Endothelial cell of umbilical vein (primary cell): ENCODE measurements at regions not wholly inside any gene's neighbourhood (a gene's known extent, or its start where the extent isn't known, plus 50 kb on each side); places are given as distances from the start of the nearest gene placed in this dataset.

Source experiments
- EZH2 ChIP-seq: IDR thresholded peaks from 2 replicates; pipeline ENCODE4 v1.6.1; 2012; ENCODE audit warnings: borderline replicate concordance, low read depth, mild to moderate bottlenecking, moderate library complexity, low read length, inconsistent platforms; ENCODE audit not compliant: severe bottlenecking
- GATA2 ChIP-seq: IDR thresholded peaks from 2 replicates; pipeline ENCODE4 v1.7.0; 2011; ENCODE audit warnings: low read depth, mild to moderate bottlenecking, moderate library complexity, mixed read lengths, low read length; ENCODE audit not compliant: insufficient read length, insufficient read depth
- JUN ChIP-seq: IDR thresholded peaks from 2 replicates; pipeline ENCODE4 v1.6.1; 2011; ENCODE audit warnings: borderline replicate concordance, low read depth; ENCODE audit not compliant: insufficient read length, insufficient read depth
- MYC ChIP-seq: IDR thresholded peaks from one replicate; pipeline ENCODE4 v1.6.1; 2011; ENCODE audit warnings: mild to moderate bottlenecking, low read depth, low read length
- POLR2A ChIP-seq: IDR thresholded peaks from 2 replicates; pipeline ENCODE4 v1.6.1; 2012; ENCODE audit warnings: low read depth, mild to moderate bottlenecking, control low read depth, low read length
- POLR2AphosphoS5 ChIP-seq: IDR thresholded peaks from 2 replicates; pipeline ENCODE4 v1.6.1; 2012; ENCODE audit warnings: low read depth, mild to moderate bottlenecking, control low read depth, low read length, moderate library complexity; ENCODE audit not compliant: insufficient read depth
- TF ChIP-seq, protein P1 (sequence below), 2 donors: IDR thresholded peaks; 1 replicate in 1 of 2; 2 replicates in 1 of 2; pipeline ENCODE4 v1.5.1; 2011; ENCODE audit warnings: low read length in 2 of 2, mild to moderate bottlenecking in 2 of 2, moderate library complexity in 2 of 2, control low read depth in 1 of 2, inconsistent platforms in 1 of 2, low read depth in 1 of 2; ENCODE audit not compliant: insufficient read depth in 1 of 2; ENCODE audit errors: extremely low read depth in 1 of 2

DNA sequence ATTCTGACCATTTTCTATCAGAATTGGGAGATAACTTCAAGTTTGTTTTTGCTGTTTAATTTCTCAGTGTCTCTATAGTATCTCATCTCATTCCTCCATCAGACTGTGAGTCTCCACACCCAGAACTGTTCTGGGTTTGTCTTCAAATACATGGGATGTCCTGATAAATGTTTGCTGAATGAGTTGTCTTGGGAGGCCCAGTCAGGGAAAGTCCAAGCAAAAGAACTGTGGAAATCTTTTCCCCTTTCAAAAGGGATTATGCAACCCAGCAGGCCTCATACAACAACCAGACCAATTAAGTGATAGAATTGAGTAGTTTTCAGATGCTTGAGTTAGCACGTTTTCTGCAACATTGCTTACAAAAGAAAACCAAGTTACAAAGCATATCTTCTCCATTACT, 324.4 kb downstream of the BRINP1 start:
- TF ChIP-seq EZH2 (no peak), GATA2 (no peak), POLR2AphosphoS5 (no peak), JUN (no peak), MYC (no peak), POLR2A (no peak)
- TF ChIP-seq, protein P1, sequence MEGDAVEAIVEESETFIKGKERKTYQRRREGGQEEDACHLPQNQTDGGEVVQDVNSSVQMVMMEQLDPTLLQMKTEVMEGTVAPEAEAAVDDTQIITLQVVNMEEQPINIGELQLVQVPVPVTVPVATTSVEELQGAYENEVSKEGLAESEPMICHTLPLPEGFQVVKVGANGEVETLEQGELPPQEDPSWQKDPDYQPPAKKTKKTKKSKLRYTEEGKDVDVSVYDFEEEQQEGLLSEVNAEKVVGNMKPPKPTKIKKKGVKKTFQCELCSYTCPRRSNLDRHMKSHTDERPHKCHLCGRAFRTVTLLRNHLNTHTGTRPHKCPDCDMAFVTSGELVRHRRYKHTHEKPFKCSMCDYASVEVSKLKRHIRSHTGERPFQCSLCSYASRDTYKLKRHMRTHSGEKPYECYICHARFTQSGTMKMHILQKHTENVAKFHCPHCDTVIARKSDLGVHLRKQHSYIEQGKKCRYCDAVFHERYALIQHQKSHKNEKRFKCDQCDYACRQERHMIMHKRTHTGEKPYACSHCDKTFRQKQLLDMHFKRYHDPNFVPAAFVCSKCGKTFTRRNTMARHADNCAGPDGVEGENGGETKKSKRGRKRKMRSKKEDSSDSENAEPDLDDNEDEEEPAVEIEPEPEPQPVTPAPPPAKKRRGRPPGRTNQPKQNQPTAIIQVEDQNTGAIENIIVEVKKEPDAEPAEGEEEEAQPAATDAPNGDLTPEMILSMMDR (IDR thresholded peaks at IDR 0.05; ENCODE audit: extremely low read depth in 1 of 2, insufficient read depth in 1 of 2, low read depth in 1 of 2, low read length in 2 of 2), result no peak
